Epithelial cell of esophagus (primary cell): ENCODE measurements at regions not wholly inside any gene's neighbourhood (a gene's known extent, or its start where the extent isn't known, plus 50 kb on each side); places are given as distances from the start of the nearest gene placed in this dataset.

Experiments used
- DNase-seq: peaks from one replicate; pipeline ENCODE4 v3.0.0; 2010; ENCODE audit warnings: low read depth
- H3K4me3 ChIP-seq: 2 replicates; pipeline ENCODE4 v1.5.1; 2011; ENCODE audit warnings: mild to moderate bottlenecking, low read length, control low read depth
- CTCF ChIP-seq: IDR thresholded peaks from 2 replicates; pipeline ENCODE4 v1.5.1; 2011; ENCODE audit warnings: low read depth, mild to moderate bottlenecking, low read length, control low read depth, inconsistent platforms; ENCODE audit not compliant: insufficient read depth; ENCODE audit errors: missing control alignments

DNA sequence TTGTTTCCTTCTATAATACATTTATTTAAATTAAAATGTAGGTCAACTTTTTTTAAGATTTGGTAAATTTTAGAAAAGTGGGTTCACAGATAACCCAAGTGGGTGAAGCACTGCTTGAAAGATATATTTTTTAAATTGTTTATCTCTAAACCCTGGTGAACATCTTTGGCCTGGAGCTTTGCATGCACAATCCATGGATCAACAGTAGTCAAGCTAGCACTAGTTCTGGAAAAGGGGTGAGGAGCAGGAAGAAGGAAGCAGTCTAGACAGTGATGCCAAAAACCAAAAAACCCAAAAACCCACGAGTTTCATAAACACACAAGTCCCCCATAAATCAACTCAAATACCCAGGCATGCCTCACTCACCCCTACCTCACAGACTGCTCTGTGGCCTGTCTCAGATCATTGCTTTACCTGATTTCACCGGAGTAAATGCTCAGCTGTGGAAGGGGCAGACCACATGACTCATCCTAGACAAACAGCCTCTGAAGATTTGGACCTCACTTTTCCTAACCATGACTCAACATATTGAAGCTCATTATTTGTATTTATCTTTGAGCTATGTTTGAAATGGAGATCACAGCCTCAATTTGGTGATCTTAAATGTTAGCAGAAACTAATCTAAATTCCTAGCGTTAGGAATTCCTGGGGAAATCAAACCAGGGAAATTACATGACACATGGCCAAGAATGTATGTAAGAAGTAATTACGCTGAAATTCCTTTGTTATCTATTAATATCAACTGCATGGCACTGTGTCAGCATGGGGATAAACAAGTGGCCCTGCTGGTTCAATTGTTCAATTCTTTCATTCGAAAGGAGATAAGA is 149.6 kb downstream of the ZNF608 start:
- TF ChIP-seq CTCF = no peak
- peak; percentile 88 for DNase-seq

GRCh38 chr5:124593952-124594351 is 152.5 kb downstream of the ZNF608 start:
- DNase-seq = no peak
- TF ChIP-seq CTCF = no peak

More for the DNA sequence above, 149.6 kb downstream of the ZNF608 start:
- no peak overlapping the region for H3K4me3 ChIP-seq

DNA sequence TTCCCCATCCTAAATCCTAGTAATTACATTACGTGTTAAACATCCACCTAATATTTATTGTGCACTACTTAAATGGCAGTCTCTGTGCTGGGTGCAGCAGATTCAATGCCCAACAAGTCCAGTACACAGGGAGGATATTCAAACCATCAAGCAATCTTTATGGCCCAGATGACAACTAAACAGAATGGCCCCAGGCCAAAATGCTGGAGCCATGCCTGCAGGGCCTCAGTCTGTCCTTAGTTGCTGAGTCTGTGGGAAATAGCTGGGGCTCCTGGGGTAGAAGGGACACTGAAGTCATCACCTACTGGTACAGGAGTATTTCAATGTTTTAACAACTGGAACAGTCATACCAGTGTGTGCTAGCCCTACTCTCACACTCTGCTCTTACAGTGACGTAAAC is 153.5 kb downstream of the ZNF608 start:
- H3K4me3 ChIP-seq = no peak overlapping the region
- DNase-seq = no peak
- TF ChIP-seq CTCF = no peak

More at GRCh38 chr5:124593952-124594351, 152.5 kb downstream of the ZNF608 start:
- no peak overlapping the region for H3K4me3 ChIP-seq

- TF ChIP-seq CTCF = no peak
- H3K4me3 ChIP-seq = no peak overlapping the region
- no peak for DNase-seq
Measured at GRCh38 chr5:124591583-124591982, 154.9 kb downstream of the ZNF608 start.

DNA sequence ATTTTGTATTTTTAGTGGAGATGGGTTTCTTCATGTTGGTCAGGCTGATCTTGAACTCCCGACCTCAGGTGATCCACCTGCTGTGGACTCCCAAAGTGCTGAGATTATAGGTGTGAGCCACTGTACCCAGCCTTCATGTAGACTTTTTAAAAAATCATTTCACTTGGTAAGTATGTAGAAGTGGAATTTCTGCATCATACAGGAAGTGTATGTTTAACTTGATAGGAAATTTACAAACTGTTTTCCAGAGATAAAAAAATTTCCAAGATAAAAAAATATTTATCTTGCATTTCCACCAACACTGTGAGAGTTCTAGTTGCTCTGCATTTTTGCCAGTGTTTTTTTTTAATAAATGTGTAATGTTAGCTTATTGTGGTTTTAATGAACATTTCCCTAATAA is 155.8 kb downstream of the ZNF608 start:
- TF ChIP-seq CTCF = no peak

DNA sequence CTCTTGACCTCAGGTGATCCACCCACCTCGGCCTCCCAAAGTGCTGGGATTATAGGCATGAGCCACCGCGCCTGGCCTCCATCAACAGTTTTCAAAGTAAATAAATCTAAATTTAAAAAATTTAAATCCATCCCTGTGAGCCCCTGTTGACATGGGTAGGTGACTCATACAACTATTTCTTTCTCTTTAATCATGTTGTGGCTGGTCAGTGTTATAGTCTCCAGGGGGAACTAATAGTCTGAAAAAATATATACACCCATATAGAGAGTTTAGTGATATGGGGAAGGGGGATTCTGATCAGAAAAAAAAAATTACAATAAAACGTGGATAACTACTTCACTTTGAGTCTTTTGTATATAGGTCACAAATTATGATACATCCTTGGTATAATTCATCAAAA is 159.2 kb downstream of the ZNF608 start:
- no peak overlapping the region for H3K4me3 ChIP-seq
- DNase-seq = peak; percentile 13
- no peak for TF ChIP-seq CTCF

More for the DNA sequence above, 155.8 kb downstream of the ZNF608 start:
- H3K4me3 ChIP-seq = no peak overlapping the region
- DNase-seq = no peak
